Progenitor cell of endocrine pancreas (in vitro differentiated cells): ENCODE measurements at regions not wholly inside any gene's neighbourhood (a gene's known extent, or its start where the extent isn't known, plus 50 kb on each side); places are given as distances from the start of the nearest gene placed in this dataset.

Source experiments
- DNase-seq: peaks from one replicate; pipeline ENCODE4 v3.0.0; 2021; ENCODE audit warnings: low spot score; ENCODE audit not compliant: unreplicated experiment
- H3K27ac Mint-ChIP-seq: 2 replicates; pipeline ENCODE4 v1.8.0; 2021; ENCODE audit warnings: mild to moderate bottlenecking, moderate library complexity, mixed read lengths
- H3K27me3 Mint-ChIP-seq: 2 replicates; pipeline ENCODE4 v1.8.0; 2021; ENCODE audit warnings: mixed read lengths
- H3K36me3 Mint-ChIP-seq: 2 replicates; pipeline ENCODE4 v1.8.0; 2022; ENCODE audit warnings: mixed read lengths; ENCODE audit not compliant: insufficient read depth
- H3K4me1 Mint-ChIP-seq: 2 replicates; pipeline ENCODE4 v1.8.0; 2021; ENCODE audit warnings: low read depth, mixed read lengths
- H3K4me3 Mint-ChIP-seq: 2 replicates; pipeline ENCODE4 v1.8.0; 2021; ENCODE audit warnings: low read depth, mild to moderate bottlenecking, moderate library complexity, mixed read lengths
- H3K9me3 Mint-ChIP-seq: 2 replicates; pipeline ENCODE4 v1.8.0; 2021; ENCODE audit warnings: low read depth, mixed read lengths
- CTCF ChIP-seq: fragments of 200-600 bp; sonication (generic); IDR thresholded peaks from one replicate; pipeline ENCODE4 v1.5.0; 2021; ENCODE audit warnings: antibody characterized with exemption, mild to moderate bottlenecking; ENCODE audit not compliant: unreplicated experiment

- no peak overlapping the region for H3K4me3 Mint-ChIP-seq
- no peaks in the 10 kb centered on the region for H3K4me1 Mint-ChIP-seq
- TF ChIP-seq CTCF: no peak
- H3K36me3 Mint-ChIP-seq: no peaks in the 10 kb centered on the region
- no peak overlapping the region for H3K27ac Mint-ChIP-seq
- DNase-seq: no peak
- H3K27me3 Mint-ChIP-seq: peaks cover 21% of the 10 kb centered on the region
- no peaks in the 10 kb centered on the region for H3K9me3 Mint-ChIP-seq
Observed at GRCh38 chr10:78505657-78506056, 472.0 kb downstream of the RPS24 start.

- Mint-ChIP-seq H3K4me3 (no peak overlapping the region), H3K36me3 (no peaks in the 10 kb centered on the region), H3K4me1 (no peaks in the 10 kb centered on the region), H3K27ac (no peak overlapping the region), H3K27me3 (peaks cover 29% of the 10 kb centered on the region), H3K9me3 (no peaks in the 10 kb centered on the region)
- TF ChIP-seq CTCF: no peak
- DNase-seq: no peak
Observed at GRCh38 chr10:78506614-78507013, 473.0 kb downstream of the RPS24 start.

- Mint-ChIP-seq H3K27me3 (peaks cover 32% of the 10 kb centered on the region), H3K9me3 (no peaks in the 10 kb centered on the region), H3K4me3 (no peak overlapping the region), H3K27ac (no peak overlapping the region), H3K4me1 (no peaks in the 10 kb centered on the region), H3K36me3 (no peaks in the 10 kb centered on the region)
- TF ChIP-seq CTCF: no peak
- DNase-seq: no peak
Observed at GRCh38 chr10:78507510-78508160, 474.0 kb downstream of the RPS24 start.

DNA sequence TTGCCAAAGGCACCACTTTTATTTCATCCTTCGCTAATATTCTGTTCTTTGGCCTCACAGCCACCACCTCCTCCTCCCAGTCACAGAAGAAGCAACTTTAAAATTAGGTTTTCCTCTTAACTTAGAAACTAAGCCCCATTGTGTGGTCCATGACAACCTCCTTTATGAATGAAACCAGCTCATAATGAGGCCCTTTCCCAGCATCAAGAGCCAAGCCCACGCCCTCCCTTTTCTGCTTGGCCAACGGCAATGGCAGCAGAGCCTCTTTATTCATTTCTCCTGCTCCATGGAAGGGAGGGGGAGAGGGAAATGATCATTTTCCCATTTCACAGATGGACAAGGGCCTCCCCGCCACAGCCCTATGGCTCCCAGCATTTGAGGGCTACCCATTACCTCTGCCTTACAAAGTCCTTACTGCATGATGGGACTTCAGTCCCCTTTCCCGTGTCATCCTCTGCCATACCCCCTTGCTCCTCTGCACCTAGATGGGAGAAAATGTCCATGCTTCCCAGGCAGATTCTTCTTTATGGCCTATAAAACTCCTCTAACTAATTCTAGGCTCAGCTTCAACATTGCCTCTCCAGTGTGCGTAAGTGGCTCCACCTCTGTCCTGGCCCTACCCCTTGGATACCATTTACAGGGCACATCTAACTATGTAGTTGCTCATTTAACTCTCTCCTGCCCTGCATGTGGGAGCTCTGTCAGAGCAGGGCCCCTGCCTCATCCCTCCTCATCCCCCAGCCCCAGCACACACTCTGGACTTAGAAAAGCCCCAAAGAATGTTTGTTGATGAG lies 475.5 kb downstream of the RPS24 start:
- no peaks in the 10 kb centered on the region for H3K9me3 Mint-ChIP-seq
- H3K27ac Mint-ChIP-seq: no peak overlapping the region
- H3K4me3 Mint-ChIP-seq: no peak overlapping the region

More for the DNA sequence above, 475.5 kb downstream of the RPS24 start:
- TF ChIP-seq CTCF: no peak
- peaks cover 35% of the 10 kb centered on the region for H3K27me3 Mint-ChIP-seq
- no peaks in the 10 kb centered on the region for H3K4me1 Mint-ChIP-seq
- no peaks in the 10 kb centered on the region for H3K36me3 Mint-ChIP-seq
- DNase-seq: no peak
